GM12878 (cell line): ENCODE measurements at regions not wholly inside any gene's neighbourhood (a gene's known extent, or its start where the extent isn't known, plus 50 kb on each side); places are given as distances from the start of the nearest gene placed in this dataset.

Experiments used
- ATAC-seq: fragments of 200-7000 bp; cut with Tn5 transposase; 3 replicates; pipeline ENCODE4 v1.9.1; 2020; ENCODE audit warnings: mild to moderate bottlenecking, moderate library complexity
- BruUV-seq: library from RNA; stranded (reverse); fragments of 400-500 nt; replicated peaks from 2 replicates; lab custom pipeline; 2021; lab: Mats Ljungman, UMichigan
- CTCF ChIA-PET: fragments of 300-600 bp; sonication (Branson Sonifier 250); formaldehyde crosslinking; extraction: SDS; loops from one replicate; lab custom pipeline; 2021; ENCODE audit warnings: inconsistent platforms; lab: Yijun Ruan, JAX
- POLR2A ChIA-PET: fragments of 350-600 bp; formaldehyde crosslinking; extraction: SDS; loops from one replicate; lab custom pipeline; 2021; ENCODE audit warnings: inconsistent platforms; lab: Charles Lee
- RAD21 ChIA-PET: fragments of 300-600 bp; sonication (Branson Sonifier 250); formaldehyde crosslinking; loops from one replicate; lab custom pipeline; 2023; ENCODE audit warnings: antibody characterized with exemption; ENCODE audit not compliant: unreplicated experiment; lab: Charles Lee
- SMC1A ChIA-PET: fragments of 300-600 bp; sonication (Branson Sonifier 250); formaldehyde crosslinking; loops from one replicate; lab custom pipeline; 2023; ENCODE audit not compliant: unreplicated experiment, uncharacterized antibody; lab: Charles Lee
- DNase-seq: peaks from one replicate; pipeline ENCODE4 v3.0.0-alpha.2; 2011; ENCODE audit warnings: low read depth, low spot score
- FAIRE-seq: peaks from 3 replicates; lab custom pipeline; 2011; peaks lifted over from hg19 to GRCh38; lab: Jason Lieb, UNC
- H2AFZ ChIP-seq: 2 replicates; pipeline ENCODE4 v1.6.0; 2011; ENCODE audit warnings: low read depth, low read length, control low read depth; ENCODE audit not compliant: control insufficient read depth
- H3K27ac ChIP-seq: 2 replicates; pipeline ENCODE4 v1.5.1; 2011; ENCODE audit warnings: control low read depth; ENCODE audit not compliant: control insufficient read depth, insufficient read depth
- H3K27me3 ChIP-seq, 2 experiments: replicated peaks in 1 of 2; 2 replicates each; pipeline versions ENCODE4 v1.6.0 to v1.6.1; 2011; ENCODE audit warnings: low read length in 1 of 2; ENCODE audit not compliant: control insufficient read depth in 2 of 2, insufficient read depth in 2 of 2
- H3K36me3 ChIP-seq, 2 experiments: 2 replicates each; pipeline ENCODE4 v1.5.1; 2011; ENCODE audit warnings: low read length in 1 of 2; ENCODE audit not compliant: control insufficient read depth in 2 of 2, insufficient read depth in 2 of 2
- H3K4me1 ChIP-seq: 2 replicates; pipeline ENCODE4 v1.6.1; 2011; ENCODE audit warnings: mild to moderate bottlenecking, low read length, moderate library complexity, mixed read lengths; ENCODE audit not compliant: control insufficient read depth, insufficient read depth
- H3K4me2 ChIP-seq: 2 replicates; pipeline ENCODE4 v1.6.0; 2011; ENCODE audit warnings: control low read depth; ENCODE audit not compliant: control insufficient read depth, insufficient read depth
- H3K4me3 ChIP-seq: fragments of 200-600 bp; sonication (generic); 2 replicates; pipeline ENCODE4 v1.5.1; 2016
- H3K79me2 ChIP-seq: 2 replicates; pipeline ENCODE4 v1.6.0; 2011; ENCODE audit warnings: low read length; ENCODE audit not compliant: control insufficient read depth, insufficient read depth
- H3K9ac ChIP-seq: 2 replicates; pipeline ENCODE4 v1.8.0; 2011; ENCODE audit warnings: low read length, control low read depth, mixed read lengths; ENCODE audit not compliant: control insufficient read depth, insufficient read depth
- H3K9me3 ChIP-seq: replicated peaks from 3 replicates; pipeline ENCODE4 v1.5.1; 2011; ENCODE audit warnings: mild to moderate bottlenecking, low read length; ENCODE audit not compliant: control insufficient read depth, insufficient read depth
- H4K20me1 ChIP-seq: 2 replicates; pipeline ENCODE4 v1.6.0; 2011; ENCODE audit not compliant: control insufficient read depth, insufficient read depth
- ATF7 ChIP-seq: fragments of 450-650 bp; IDR thresholded peaks from 2 replicates; pipeline ENCODE4 v1.6.1; 2016; ENCODE audit warnings: low read depth, mild to moderate bottlenecking
- CBFB ChIP-seq: IDR thresholded peaks from 2 replicates; pipeline ENCODE4 v1.6.1; 2016; ENCODE audit warnings: antibody characterized with exemption, low read depth
- GATAD2B ChIP-seq: fragments of 450-650 bp; conservative IDR thresholded peaks from 2 replicates; pipeline ENCODE4 v1.6.1; 2017; ENCODE audit warnings: low read depth, mild to moderate bottlenecking, moderate library complexity
- KAT2A ChIP-seq: conservative IDR thresholded peaks from 2 replicates; pipeline ENCODE4 v1.6.1; 2011; ENCODE audit warnings: low read depth, low read length; ENCODE audit not compliant: control insufficient read depth
- NBN ChIP-seq: fragments of 450-650 bp; IDR thresholded peaks from 2 replicates; pipeline ENCODE4 v1.6.1; 2016
- NKRF ChIP-seq: fragments of 450-650 bp; conservative IDR thresholded peaks from 2 replicates; pipeline ENCODE4 v1.6.1; 2017; ENCODE audit warnings: mild to moderate bottlenecking, moderate library complexity
- NR2F1 ChIP-seq: fragments of 450-650 bp; conservative IDR thresholded peaks from 2 replicates; pipeline ENCODE4 v1.6.1; 2017; ENCODE audit warnings: mild to moderate bottlenecking
- RELB ChIP-seq: fragments of 450-650 bp; IDR thresholded peaks from 2 replicates; pipeline ENCODE4 v1.6.1; 2017; ENCODE audit warnings: low read depth, mild to moderate bottlenecking, moderate library complexity
- REST ChIP-seq: IDR thresholded peaks from 2 replicates; pipeline ENCODE4 v1.6.1; 2012; ENCODE audit warnings: mild to moderate bottlenecking, low read depth, low read length
- ZNF207 ChIP-seq: fragments of 450-650 bp; IDR thresholded peaks from 2 replicates; pipeline ENCODE4 v1.6.1; 2014; ENCODE audit warnings: antibody characterized with exemption, mild to moderate bottlenecking, borderline replicate concordance
- ZNF687 ChIP-seq: fragments of 450-650 bp; IDR thresholded peaks from 2 replicates; pipeline ENCODE4 v1.6.1; 2017; ENCODE audit warnings: mild to moderate bottlenecking, moderate library complexity
- WGBS: methylation state at CpG from one replicate; pipeline ENCODE4 v1.1.6; 2016; ENCODE audit warnings: low lambda C conversion rate; ENCODE audit not compliant: insufficient replicate concordance, insufficient coverage; ENCODE audit errors: missing lambda C conversion rate; 5-methylcytosine and 5-hydroxymethylcytosine counted together
- in situ Hi-C: fragments of 300-500 bp; cut with MboI; formaldehyde crosslinking; loops from 9 replicates; pipeline ENCODE4 v1.14.3; 2018; ENCODE audit warnings: mixed read lengths
- intact Hi-C: fragments of 100-400 bp; cut with micrococcal nuclease; formaldehyde crosslinking; loops from one replicate; pipeline ENCODE4 v1.14.2; 2022; ENCODE audit not compliant: unreplicated experiment

GRCh38 chr4:37015391-37015790 lies 229.2 kb upstream of the NWD2 start:
- SMC1A ChIA-PET = no interaction called here
- no peaks in the 10 kb centered on the region for H3K27me3 ChIP-seq
- H4K20me1 ChIP-seq = no peaks in the 10 kb centered on the region
- POLR2A ChIA-PET = no interaction called here
- TF ChIP-seq NBN = no peak
- TF ChIP-seq NR2F1 = no peak
- no peak for TF ChIP-seq ATF7
- TF ChIP-seq CBFB = no peak
- no peak for TF ChIP-seq RELB
- no peak for TF ChIP-seq REST
- no peak for TF ChIP-seq NKRF
- no peak for TF ChIP-seq KAT2A
- no peak for TF ChIP-seq ZNF687
- TF ChIP-seq GATAD2B = no peak
- TF ChIP-seq ZNF207 = no peak
- DNase-seq (no peak), ATAC-seq (no peak), FAIRE-seq (no peak)
- RAD21 ChIA-PET = no interaction called here
- H3K27ac ChIP-seq = no peak overlapping the region
- H3K9ac ChIP-seq = no peak overlapping the region
- CTCF ChIA-PET = interaction anchor here (0.6 kb wide), 1 partner anchor 242 kb away, joined by 3 read pairs; no protein-coding TSS in a partner anchor
- H3K4me1 ChIP-seq = no peaks in the 10 kb centered on the region
- H3K4me3 ChIP-seq = no peak overlapping the region
- in situ Hi-C loops (no loop called here), intact Hi-C loops (no loop called here)
- H3K36me3 ChIP-seq = no peaks in the 10 kb centered on the region
- H3K9me3 ChIP-seq = no peaks in the 10 kb centered on the region
- no TSS peak for BruUV-seq
- no peak overlapping the region for H3K4me2 ChIP-seq
- no peak overlapping the region for H2AFZ ChIP-seq
- no peaks in the 10 kb centered on the region for H3K79me2 ChIP-seq
- 30% methylated on average over 2 of the region's 2 CpGs for WGBS
